Ureter (tissue), 1 donor: ENCODE measurements at regions not wholly inside any gene's neighbourhood (a gene's known extent, or its start where the extent isn't known, plus 50 kb on each side); places are given as distances from the start of the nearest gene placed in this dataset.

Source experiments
- DNase-seq: peaks from one replicate; pipeline ENCODE4 v3.0.0-alpha.2; 2020; ENCODE audit warnings: low spot score
- donor health status: DM: yes; HTN: yes; CAD: no.

DNA sequence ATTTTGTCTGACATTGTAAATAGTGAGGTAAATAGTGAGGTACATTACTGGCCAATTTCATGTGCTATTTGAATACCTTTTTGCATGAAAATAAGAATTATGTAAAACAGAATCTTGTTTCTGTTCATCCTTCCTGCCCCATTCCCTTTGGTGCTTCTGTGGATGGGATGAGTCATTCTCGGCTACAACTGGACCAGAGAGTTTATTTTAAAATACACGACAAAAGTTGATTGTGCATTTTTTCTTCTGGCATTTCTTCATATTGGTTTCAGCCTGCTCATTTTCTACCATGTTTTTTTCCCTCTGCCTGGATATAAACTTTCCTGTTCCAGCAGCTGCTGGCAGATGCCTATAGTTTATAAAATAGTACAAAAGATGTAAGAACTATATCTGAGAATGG is 107.5 kb downstream of the CYSLTR2 start:
- DNase-seq, result no peak

DNA sequence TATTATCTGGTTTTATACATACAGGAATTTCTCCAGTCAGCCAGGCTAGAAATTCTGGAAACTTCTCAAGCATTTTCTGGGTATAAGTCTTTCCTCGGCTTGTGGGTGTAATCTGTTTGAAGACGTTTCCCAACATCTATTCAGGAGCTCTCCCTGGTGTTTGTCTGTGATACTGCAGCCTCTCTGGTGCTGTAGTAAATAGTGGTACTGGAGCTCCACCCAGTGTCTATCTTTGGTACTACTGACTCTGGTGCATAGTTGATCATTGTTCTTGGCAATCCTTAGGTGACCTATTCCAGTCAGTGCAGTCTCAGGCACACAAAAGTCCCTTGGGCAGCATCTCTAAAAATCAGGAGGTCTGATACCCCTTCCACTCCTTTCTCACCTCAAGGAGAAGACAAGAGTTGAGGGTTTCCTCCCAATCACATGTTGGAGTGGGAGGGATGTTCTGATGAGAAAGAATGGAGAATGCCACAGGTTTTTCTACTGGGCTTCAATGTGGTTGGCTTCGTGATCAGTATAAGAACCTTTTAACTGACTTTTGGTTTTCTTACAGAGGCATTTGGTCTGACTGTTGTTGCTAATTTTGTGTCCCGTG is 115.5 kb downstream of the CYSLTR2 start:
- DNase-seq, result peak; percentile 87

DNA sequence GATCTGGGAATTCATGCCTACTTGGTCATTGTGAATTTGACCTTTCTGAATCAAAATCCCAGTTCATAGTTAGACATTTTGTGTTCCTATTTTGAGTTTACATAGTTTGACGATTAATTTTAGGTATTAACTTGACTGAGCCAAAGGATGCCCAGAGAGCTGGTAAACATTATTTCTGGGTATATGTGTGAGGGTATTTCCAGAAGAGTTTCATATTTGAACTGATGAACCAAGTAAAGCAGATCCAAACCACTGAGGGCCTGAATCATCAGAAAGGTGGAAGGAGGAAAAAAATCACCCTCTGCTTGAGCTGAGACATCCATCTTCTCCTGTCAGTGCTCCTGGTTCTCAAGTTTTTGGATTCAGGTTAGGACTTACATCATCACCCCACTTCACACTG is 116.6 kb downstream of the CYSLTR2 start:
- DNase-seq, result no peak

DNA sequence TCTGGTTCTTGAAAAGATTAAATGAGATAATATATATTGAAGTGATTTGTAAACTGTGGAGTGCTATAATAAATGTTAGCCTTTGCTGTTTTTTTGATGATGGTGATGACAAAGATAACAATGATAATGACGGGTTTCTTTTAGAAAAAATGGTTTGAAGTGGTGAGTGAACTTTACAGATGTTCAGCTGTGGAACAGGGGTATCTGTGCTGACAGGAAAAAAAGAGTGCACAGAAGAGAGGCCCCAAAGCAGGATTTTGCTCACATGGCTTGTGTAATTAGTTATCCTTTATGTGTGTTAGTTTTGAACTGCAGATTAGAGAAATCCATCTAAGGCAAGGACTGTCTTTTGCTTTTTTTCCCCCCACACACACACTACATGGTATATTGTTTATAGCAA is 119.2 kb downstream of the CYSLTR2 start:
- no peak for DNase-seq

DNA sequence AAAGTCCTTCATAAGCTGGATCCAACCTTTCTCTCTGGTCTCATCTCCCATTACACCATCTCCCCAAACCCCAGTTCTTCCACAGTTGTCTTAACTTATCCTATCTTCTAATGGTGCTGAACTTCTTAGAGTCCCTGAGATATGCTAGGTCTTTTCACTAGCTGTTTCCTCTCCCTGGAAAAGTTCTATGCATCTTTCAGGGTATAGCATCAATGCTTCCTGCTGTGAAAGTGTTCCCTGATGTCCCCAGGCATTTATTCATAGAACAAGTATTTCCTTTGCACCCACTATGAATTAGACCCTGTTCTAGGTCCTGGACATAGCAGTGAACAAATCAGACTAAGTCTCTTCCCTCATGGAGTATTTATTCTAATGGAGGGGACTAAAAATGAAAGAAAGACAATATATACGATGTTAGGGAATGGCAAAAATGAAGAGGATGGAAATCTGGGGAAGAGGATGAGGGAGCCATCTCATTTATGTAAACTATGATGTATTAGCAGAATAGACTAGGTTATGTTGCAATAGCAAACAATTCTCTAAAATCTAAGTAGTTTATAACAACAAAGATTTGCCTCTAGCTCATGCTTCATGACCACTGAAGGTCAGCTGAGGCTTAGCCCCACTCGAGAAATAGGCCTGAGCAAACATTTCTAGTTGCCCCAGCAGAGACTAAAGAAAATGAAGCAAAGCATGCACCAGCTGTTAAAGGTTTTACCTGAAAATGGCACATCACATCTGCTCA is 120.0 kb downstream of the CYSLTR2 start:
- DNase-seq, result no peak

DNA sequence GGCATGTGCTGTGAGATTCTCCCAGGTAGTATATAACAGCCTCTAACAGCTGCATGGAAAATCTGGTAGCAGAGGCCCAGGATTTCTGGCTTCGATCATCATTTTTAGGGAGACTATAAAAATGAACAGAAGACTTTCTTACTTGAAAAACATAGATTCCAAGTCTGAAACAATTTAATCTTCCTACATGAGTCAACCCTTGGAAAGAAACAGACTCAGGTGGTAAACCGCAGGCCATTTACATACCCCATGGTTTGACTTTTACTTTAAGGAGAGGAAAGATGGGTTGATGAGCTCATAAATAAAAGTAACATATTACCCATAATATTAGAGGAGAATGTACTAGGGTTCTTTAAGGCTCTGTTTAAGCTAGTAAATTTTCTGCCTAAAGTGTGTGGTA is 121.6 kb downstream of the CYSLTR2 start:
- no peak for DNase-seq

DNA sequence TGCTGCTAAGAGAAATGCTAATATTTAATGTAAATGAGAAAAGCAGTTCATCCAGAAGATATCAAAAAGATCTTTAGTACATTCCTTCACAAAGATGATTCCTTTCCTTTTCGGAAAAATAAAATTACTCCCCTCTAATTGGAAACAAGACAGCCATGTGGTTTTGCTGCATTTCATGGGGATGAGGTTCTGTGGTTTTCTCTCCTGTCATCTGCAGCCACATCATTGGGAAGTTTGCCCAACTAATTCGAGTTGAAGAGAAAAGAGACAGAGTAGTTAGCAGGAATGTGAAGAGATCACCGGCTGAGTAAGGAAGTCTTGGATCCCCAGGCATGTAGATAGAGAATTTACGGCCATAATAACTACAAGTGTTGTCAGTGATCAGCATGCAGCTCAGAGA is 122.1 kb downstream of the CYSLTR2 start:
- no peak for DNase-seq

DNA sequence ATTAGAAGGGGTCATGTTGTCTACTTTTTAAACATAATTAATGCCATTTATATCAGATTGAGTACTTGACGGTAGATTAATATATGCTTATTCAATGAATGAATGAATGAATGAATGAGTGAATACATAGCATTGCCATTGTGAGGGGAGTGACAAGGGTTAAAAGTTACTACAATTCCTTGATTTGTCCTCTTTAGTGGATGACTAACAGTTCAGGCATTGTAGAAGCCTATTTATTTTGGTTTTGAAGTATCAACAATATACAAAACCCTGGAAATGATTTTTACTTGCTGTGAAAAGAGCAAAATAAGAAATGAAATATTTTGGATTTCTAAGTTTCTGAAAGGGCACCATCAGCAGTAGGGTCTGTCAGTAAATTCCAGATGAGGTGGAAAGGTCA is 122.7 kb downstream of the CYSLTR2 start:
- DNase-seq, result no peak

DNA sequence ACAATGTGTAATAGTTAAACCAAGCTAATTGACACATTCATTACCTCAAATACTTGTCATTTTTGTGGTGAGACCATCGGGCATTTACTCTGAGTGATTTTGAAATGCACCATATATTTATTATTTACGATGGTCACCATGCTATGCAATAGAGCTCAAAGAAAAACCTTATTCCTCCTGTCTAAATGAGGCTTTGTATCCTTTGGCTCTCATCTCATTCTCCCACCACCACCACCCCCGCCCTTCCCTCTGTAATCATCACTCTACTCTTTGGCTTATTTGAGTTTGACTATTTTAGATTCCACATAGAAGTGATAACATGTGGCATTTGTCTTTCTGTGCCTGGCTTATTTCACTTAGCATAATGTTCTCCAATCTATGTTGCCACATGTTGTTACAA is 124.9 kb downstream of the CYSLTR2 start:
- DNase-seq, result no peak

DNA sequence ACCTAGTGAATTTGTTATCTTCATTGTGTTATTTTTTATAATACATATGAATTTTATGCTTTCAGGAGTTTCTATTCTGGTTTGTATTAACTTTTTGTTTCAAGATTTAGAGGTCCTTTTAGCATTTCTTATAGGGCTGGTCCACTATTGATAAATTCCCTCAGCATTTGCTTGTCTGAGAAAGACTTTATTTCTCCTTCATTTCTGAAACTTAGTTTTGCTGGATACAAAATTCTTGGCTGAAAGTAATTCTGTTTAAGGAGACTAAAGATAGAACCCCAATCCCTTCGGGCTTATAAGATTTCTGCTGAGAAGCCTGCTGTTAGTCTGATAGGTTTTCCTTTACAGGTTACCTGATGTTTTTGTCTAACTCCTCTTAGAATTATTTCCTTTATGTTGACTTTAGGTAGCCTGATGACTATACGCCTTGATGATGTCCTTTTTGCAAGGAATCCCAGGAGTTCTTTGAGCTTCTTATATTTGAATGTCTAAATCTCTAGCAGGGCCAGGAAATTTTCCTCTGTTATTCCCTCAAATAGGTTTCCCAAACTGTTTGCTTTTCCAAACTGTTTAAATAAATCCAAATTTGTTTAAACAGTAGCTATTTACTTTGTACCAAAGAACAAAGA is 127.1 kb downstream of the CYSLTR2 start:
- DNase-seq, result no peak

DNA sequence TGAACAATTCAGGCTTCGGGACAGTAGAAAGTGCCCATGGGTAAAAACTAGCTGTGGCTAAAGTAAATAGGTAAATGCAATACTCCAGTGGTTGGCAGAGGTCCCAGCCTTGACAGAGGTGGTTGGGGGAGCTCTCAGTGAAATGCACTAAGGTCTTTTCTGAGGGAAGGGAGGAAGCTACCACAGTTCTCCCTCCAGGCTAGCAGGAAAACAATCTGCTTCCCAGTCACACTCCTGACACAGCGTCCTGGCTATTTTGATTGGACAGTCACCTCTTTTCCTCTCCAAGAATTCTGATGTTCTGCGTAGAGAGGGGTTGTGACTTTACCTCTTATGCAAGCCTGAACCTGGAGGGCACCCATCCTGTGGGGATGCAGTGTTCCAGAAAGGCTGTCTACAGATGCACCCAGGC is 128.7 kb downstream of the CYSLTR2 start:
- no peak for DNase-seq

DNA sequence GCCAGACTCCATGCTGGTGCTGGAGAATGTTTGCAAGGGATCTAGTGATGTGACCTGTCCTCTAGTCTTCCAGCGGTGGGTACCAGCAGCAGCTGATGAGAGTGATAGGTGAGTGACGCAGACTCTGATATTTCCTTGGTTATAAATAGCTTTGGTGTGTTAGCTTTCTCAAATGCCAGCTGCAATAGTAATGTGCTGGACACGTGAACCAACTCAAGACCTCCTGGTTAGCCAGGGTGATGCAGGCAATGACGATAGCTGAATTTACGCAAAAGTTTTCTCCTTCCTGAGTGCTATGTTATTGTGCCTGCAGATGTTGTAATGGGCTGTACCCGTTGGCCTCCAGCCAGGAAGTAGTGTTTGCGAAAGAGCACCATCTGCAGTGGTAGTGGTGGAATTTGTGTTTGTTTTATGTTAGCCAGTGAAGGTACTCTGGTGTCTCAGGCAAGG is 129.5 kb downstream of the CYSLTR2 start:
- DNase-seq, result peak; percentile 63

DNA sequence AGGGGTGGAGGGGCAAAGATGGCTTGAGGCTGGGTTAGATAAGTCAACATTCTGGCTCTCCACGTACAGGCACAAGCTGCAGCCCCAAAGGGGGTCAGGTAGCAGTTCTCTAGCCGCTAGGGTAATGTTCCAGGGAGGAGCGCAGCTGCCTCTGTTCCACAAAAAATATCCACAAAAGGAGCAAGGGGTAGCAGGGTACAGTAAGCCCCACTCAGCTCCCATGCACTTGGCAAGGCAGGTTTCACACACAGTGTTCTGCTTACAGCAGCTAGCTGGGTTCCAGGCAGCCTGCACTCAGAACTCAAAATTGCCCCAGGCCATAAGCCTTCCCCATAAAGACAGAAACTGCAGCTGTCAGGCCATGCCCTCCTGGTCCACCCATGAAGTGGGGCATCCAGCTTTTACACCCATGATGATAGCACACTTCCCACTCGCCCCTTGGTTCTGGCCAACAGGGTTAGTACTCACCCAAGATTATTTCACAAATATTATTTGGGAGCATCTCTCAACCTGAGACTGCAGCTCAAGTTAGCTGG is 130.0 kb downstream of the CYSLTR2 start:
- no peak for DNase-seq

DNA sequence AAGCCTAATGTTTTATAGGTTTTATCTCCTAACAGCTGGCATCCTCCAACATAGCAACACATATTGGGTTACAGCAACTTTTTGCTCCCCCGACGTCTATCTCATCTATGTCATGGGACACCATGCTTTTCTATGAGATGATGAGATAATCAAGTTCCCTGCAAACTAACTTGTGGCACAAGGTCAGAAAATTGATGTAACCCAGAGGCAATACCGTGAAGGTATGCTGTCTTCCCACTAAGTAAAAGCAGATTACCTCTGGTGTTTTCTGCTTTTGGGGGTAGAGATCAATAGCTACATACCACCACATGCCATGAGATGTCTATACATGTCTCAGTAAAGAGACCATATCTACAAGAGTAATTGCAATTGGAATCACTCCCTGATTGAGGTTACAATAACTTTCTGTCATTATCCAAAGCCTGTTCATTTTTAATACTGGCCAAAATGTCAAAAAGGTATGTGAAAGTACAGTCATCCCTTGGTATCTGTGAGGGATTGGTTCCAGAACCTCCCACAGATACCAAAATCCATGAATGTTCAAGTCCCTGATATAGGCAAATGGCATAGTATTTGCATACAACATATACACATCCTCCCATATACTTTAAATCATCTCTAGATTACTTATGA is 131.3 kb downstream of the CYSLTR2 start:
- DNase-seq, result no peak

DNA sequence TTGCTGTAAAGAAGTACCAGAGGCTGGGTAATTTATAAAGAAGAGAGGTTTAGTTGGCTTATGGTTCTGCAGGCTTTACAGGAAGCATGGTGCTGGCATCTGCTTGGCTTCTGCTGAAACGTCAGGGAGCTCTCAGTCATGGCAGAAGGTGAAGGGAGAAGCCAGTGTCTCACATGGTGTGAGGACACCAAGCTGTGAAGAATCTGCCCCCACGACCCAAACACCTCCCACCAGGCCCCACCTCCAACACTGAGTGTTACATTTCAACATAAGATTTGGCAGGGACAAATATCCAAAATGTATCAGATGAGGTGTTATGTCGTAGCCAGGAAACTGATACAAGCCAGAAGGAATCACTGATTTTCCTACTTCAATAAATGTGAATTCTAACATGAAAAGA is 136.5 kb downstream of the CYSLTR2 start:
- no peak for DNase-seq

DNA sequence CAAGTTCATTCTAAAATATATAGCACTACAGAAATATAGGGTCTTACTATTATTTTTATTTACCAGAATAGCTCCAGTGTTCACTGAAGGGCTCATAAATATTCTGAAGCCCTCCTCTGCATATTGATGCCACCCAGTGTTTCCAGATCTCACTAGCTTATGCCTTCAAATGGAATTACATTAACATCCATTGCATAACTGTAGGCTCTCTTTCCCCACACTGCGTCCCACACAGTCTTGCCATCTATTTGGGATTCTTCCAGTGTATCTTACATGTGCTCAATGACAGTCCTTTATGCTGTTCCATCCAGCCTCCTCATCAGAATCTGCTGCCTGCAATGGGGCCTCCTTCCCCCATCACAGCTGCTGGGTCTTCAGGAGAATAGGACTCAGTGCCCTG is 137.2 kb downstream of the CYSLTR2 start:
- no peak for DNase-seq

DNA sequence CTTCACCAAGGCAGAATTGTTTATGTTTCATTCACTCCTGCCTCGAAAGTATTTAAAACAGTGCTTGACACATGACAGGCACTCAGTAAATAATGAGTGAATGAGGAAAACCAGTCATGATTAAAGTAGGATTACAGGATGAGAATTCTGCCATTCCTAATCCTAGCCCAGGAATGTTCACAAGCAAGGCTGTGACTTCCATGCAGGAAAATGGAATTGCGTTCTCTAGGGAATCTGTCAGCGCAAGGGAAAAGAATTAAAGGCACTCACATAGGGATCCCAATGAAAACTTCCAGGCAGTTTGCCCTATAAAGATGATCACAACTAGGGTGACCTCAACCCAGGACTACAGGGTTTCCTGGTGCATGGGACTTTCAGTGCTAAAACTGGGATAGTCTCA is 143.4 kb downstream of the CYSLTR2 start:
- DNase-seq, result no peak

DNA sequence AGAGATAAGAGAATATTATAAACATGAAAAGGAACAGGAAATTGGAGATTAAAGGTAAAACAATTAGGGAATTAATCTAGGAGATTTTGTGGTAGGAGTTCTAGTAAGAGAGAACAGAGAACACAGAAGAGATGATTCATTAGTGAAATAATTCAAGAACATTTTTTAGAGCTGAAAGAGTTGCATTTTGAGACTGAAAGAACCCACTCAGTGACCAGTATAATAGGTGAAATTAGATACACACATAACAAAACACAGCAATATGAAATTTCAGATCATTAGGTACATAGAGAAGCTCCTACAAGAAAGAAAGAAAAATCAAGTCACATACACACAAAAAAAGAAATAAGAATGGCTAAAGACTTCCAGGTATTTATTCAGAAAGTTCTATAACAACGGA is 144.0 kb downstream of the CYSLTR2 start:
- DNase-seq, result no peak

DNA sequence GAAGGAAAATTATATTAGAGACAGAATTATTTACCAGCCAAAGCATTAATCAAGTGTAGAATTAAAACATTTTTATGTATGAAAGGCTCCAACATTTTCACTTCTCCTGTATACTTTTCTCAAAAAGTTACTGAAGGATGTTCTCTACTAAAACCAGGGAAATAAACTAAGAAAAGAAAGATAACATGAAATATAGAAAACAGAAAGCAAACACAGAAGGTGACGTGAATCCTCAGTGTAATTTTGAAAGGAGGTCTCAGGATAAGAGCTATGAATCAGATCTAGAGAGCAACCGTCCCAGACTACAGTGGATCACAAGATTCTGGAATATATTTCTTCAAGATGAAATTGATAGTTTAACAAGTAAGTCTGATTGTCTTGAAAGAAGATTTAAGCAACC is 144.5 kb downstream of the CYSLTR2 start:
- DNase-seq, result no peak

DNA sequence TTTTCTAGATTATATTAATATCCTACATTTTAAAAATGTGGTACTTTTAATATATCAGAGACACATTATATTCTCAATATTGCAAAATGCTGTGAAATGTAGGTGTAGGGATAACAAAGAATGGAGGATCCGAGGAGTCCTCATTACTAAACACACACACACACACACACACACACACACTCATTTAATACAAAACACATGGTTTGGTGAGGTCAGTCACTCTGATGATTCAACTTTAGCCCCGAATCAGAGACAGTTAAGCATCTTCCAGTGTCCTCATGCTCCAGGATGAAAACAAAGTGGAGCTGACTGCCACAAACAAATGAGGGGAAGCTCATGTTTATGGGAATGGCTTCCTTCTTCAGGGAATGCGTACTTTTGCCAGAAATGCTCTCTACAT is 147.5 kb downstream of the CYSLTR2 start:
- DNase-seq, result no peak

DNA sequence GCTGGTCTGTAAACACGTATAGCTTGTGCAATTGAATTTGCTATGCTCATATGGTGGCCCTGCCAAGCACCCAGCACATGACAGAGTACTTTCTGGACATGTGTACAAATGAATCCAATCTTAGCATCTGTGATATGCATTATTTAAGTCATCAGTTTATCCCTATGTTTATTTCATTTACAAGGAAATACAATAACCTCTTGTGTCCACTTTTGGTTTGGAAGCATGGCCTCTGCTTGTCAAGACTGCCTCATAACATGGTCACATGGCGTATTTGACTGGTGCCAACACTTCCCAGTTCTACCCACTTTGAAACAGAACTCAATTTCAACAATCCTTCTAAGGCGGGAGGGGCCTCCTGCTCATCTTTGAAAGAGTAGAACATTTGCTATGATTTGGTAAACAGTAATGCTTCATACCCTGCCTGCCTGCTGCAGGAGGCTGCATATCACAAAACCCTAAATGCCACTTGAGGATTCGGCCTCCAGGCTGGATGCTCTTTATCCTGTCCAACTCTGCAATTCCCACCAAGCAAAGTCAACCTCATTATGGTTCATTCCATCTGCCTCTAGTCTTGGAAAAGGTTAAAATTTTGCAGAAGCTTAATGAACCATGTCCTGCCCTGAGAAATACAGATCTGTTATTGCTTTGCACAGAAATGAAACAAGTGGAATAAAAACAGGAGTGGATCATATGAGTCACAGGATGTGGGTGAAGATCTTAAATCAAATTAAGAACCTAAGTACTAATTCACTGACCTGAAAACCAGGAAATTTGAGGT is 151.3 kb downstream of the CYSLTR2 start:
- no peak for DNase-seq

DNA sequence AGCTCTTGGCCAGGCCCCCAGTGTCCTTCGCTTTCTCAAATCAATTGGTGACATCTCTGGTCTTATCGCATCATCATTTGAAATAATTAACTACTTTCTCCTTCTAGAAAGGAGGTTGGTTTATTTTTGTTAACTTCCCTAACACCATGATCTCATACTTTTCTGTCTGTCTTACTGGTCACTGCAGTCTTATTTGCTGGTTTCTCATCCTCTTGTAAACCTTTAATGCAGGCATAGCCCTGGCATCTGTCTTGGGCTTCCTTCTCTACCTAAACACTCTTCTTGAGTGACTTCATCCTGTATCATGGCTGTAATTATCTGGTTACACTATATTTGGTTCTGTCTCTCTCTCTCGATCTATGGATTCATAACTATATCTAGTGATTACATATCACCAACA is 152.8 kb downstream of the CYSLTR2 start:
- no peak for DNase-seq
